Frontal cortex (tissue), 3 donors: ENCODE measurements at regions not wholly inside any gene's neighbourhood (a gene's known extent, or its start where the extent isn't known, plus 50 kb on each side); places are given as distances from the start of the nearest gene placed in this dataset.

Experiments
- DNase-seq, 2 donors: peaks; one replicate each; pipeline ENCODE4 v3.0.0; 2012; ENCODE audit warnings: low spot score in 2 of 2
- FAIRE-seq: peaks from 2 replicates; lab custom pipeline; 2012; peaks lifted over from hg19 to GRCh38; lab: Jason Lieb, UNC
- donor health status: control.
- donor health status: control.
- donor health status: control.

GRCh38 chr9:95736370-95736769 is 139.1 kb upstream of the ERCC6L2 start:
- FAIRE-seq (no peak), DNase-seq (no peak)

- FAIRE-seq (no peak), DNase-seq (no peak)
Observed at GRCh38 chr9:95735701-95736100, 139.8 kb upstream of the ERCC6L2 start.

- no peak for FAIRE-seq
Observed at GRCh38 chr9:95733741-95734666, 141.5 kb upstream of the ERCC6L2 start.

GRCh38 chr9:95732802-95733688 is 142.4 kb upstream of the ERCC6L2 start:
- FAIRE-seq: no peak
- no peak for DNase-seq

More at GRCh38 chr9:95733741-95734666, 141.5 kb upstream of the ERCC6L2 start:
- DNase-seq: no peak

GRCh38 chr9:95731876-95732275 is 143.6 kb upstream of the ERCC6L2 start:
- FAIRE-seq (no peak), DNase-seq (no peak)

GRCh38 chr9:95729669-95730368 is 145.7 kb upstream of the ERCC6L2 start:
- FAIRE-seq (no peak), DNase-seq (no peak)

- no peak for DNase-seq
Observed at GRCh38 chr9:95729046-95729445, 146.4 kb upstream of the ERCC6L2 start.

GRCh38 chr9:95727947-95728520 is 147.5 kb upstream of the ERCC6L2 start:
- FAIRE-seq (no peak), DNase-seq (no peak)

More at GRCh38 chr9:95729046-95729445, 146.4 kb upstream of the ERCC6L2 start:
- no peak for FAIRE-seq

- FAIRE-seq: no peak
- peak; percentile 52 to 57 for DNase-seq
Observed at GRCh38 chr9:95726756-95727155, 148.7 kb upstream of the ERCC6L2 start.

GRCh38 chr9:95725045-95725444 is 150.4 kb upstream of the ERCC6L2 start:
- no peak for DNase-seq
- FAIRE-seq: no peak

- no peak for DNase-seq
- FAIRE-seq: no peak
Observed at GRCh38 chr9:95724253-95724991, 151.1 kb upstream of the ERCC6L2 start.

GRCh38 chr9:95722141-95722540 is 153.3 kb upstream of the ERCC6L2 start:
- no peak for FAIRE-seq
- no peak for DNase-seq

GRCh38 chr9:95721061-95721531 is 154.4 kb upstream of the ERCC6L2 start:
- FAIRE-seq (no peak), DNase-seq (no peak)

GRCh38 chr9:95720496-95720895 is 155.0 kb upstream of the ERCC6L2 start:
- DNase-seq (no peak), FAIRE-seq (no peak)

GRCh38 chr9:95719354-95719753 is 156.1 kb upstream of the ERCC6L2 start:
- DNase-seq (no peak), FAIRE-seq (no peak)

- DNase-seq (no peak), FAIRE-seq (no peak)
Observed at GRCh38 chr9:95718263-95718662, 157.2 kb upstream of the ERCC6L2 start.

GRCh38 chr9:95715868-95716435 is 159.5 kb upstream of the ERCC6L2 start:
- no peak for DNase-seq
- FAIRE-seq: no peak

GRCh38 chr9:95710446-95710845 is 165.0 kb upstream of the ERCC6L2 start:
- FAIRE-seq (no peak), DNase-seq (no peak)

GRCh38 chr9:95696701-95697100 is 178.8 kb upstream of the ERCC6L2 start:
- FAIRE-seq: no peak
- no peak for DNase-seq
